ENCODE measurements at regions not wholly inside any gene's neighbourhood (a gene's known extent, or its start where the extent isn't known, plus 50 kb on each side); places are given as distances from the start of the nearest gene placed in this dataset.

GRCh38 chr12:67431411-67432020 lies 162.4 kb downstream of the CAND1 start:
- under 1% methylated on average over 6 of the region's 6 CpGs for WGBS (ENCODE audit: insufficient coverage, low coverage, missing lambda C conversion rate)
- ChIA-PET POLR2A (no interaction called here), CTCF (ENCODE audit: low intra/inter-chr PET ratio) (no interaction called here)
- in situ Hi-C loops (cut with MboI) (no loop called here), intact Hi-C loops (cut with micrococcal nuclease) (no loop called here)
- Histone ChIP-seq H3K79me2 (ENCODE audit: control insufficient read depth, insufficient read depth, low read length) (no peaks in the 10 kb centered on the region), H3K4me3 (no peak overlapping the region), H3K9me3 (replicated peaks; ENCODE audit: control insufficient read depth, insufficient read depth, low read depth, low read length) (no peaks in the 10 kb centered on the region), H3K27me3 (ENCODE audit: control insufficient read depth in 2 of 2, insufficient read depth in 2 of 2, low read length in 2 of 2) (no peaks in the 10 kb centered on the region), H3K27ac (ENCODE audit: extremely low read depth, low read depth, low read length) (no peak overlapping the region), H3K36me3 (ENCODE audit: control insufficient read depth, insufficient read depth, low read length) (no peaks in the 10 kb centered on the region), H4K20me1 (replicated peaks; ENCODE audit: control insufficient read depth, insufficient read depth, low read length) (no peaks in the 10 kb centered on the region), H3K4me2 (ENCODE audit: insufficient read depth, low read length) (no peak overlapping the region), H3K9me1 (ENCODE audit: control insufficient read depth, insufficient read depth, low read length) (no peaks in the 10 kb centered on the region), H3K4me1 (replicated peaks in 1 of 2; ENCODE audit: control insufficient read depth in 2 of 2, insufficient read depth in 2 of 2, low read length in 2 of 2) (no peaks in the 10 kb centered on the region), H3K9ac (ENCODE audit: insufficient read depth in 1 of 2, low read depth in 2 of 2, low read length in 2 of 2) (no peak overlapping the region), H2AFZ (ENCODE audit: low read depth, low read length) (no peak overlapping the region)
- no peak for FAIRE-seq
- no peak for DNase-seq (ENCODE audit: extremely low read depth in 1 of 4, low spot score in 3 of 4)
- TF ChIP-seq KLF16 (IDR thresholded peaks at IDR 0.05) (no peak), ZKSCAN1 (IDR thresholded peaks at IDR 0.05; ENCODE audit: low read depth, low read length) (no peak), ZHX1 (conservative IDR thresholded peaks at IDR 0.05; ENCODE audit: low read length) (no peak), CHD4 (IDR thresholded peaks at IDR 0.05; ENCODE audit: insufficient read depth, insufficient replicate concordance, low read depth, low read length, poor library complexity, severe bottlenecking) (no peak), HNRNPLL (IDR thresholded peaks at IDR 0.05; ENCODE audit: low read depth, low read length, poor library complexity, severe bottlenecking) (no peak), NCOA1 (IDR thresholded peaks at IDR 0.05; ENCODE audit: low read depth) (no peak), RBM34 (IDR thresholded peaks at IDR 0.05; ENCODE audit: borderline replicate concordance, insufficient read depth, low read length) (no peak), L3MBTL2 (IDR thresholded peaks at IDR 0.05) (no peak), PRDM10 (IDR thresholded peaks at IDR 0.05; ENCODE audit: partially characterized antibody) (no peak), ZNF75A (CRISPR knock-in tag; IDR thresholded peaks at IDR 0.05) (no peak), MXD1 (CRISPR knock-in tag; IDR thresholded peaks at IDR 0.05; ENCODE audit: borderline replicate concordance, poor library complexity, severe bottlenecking) (no peak), PTBP1 (IDR thresholded peaks at IDR 0.05; ENCODE audit: low read depth, low read length) (no peak), TARDBP (IDR thresholded peaks at IDR 0.05) (no peak)
- no TSS peak for BruUV-seq (replicated peaks)
- no peak for ATAC-seq

Measured in K562 (cell line).